Thyroid gland (tissue), 4 donors: ENCODE measurements at regions not wholly inside any gene's neighbourhood (a gene's known extent, or its start where the extent isn't known, plus 50 kb on each side); places are given as distances from the start of the nearest gene placed in this dataset.

ENCODE experiments used
- DNase-seq, 2 donors: peaks; one replicate each; pipeline ENCODE4 v3.0.0-alpha.2; 2019
- H3K27ac ChIP-seq, 3 donors: fragments of 200-600 bp; sonication (generic); 1 replicate in 2 of 3; 2 replicates in 1 of 3; pipeline ENCODE4 v1.5.1; 2016 to 2019; ENCODE audit warnings: mild to moderate bottlenecking in 1 of 3, moderate library complexity in 1 of 3
- H3K27me3 ChIP-seq: fragments of 200-600 bp; sonication (generic); one replicate; pipeline ENCODE4 v1.5.1; 2019
- H3K36me3 ChIP-seq, 2 donors: fragments of 200-600 bp; sonication (generic); one replicate each; pipeline ENCODE4 v1.5.1; 2016 to 2019
- H3K4me1 ChIP-seq, 2 donors: fragments of 200-600 bp; sonication (generic); one replicate each; pipeline ENCODE4 v1.5.1; 2017 to 2019
- H3K4me3 ChIP-seq, 3 donors: fragments of 200-600 bp; sonication (generic); replicated peaks in 1 of 3; 1 replicate in 2 of 3; 2 replicates in 1 of 3; pipeline ENCODE4 v1.5.1; 2016; ENCODE audit warnings: mild to moderate bottlenecking in 1 of 3
- H3K9me3 ChIP-seq: fragments of 200-600 bp; sonication (generic); one replicate; pipeline ENCODE4 v1.5.1; 2017
- POLR2A ChIP-seq, 2 donors: fragments of 450-650 bp; IDR thresholded peaks; one replicate each; pipeline ENCODE4 v1.6.1; 2017; ENCODE audit warnings: antibody characterized with exemption in 2 of 2, mild to moderate bottlenecking in 2 of 2, moderate library complexity in 1 of 2
- WGBS, 2 donors: methylation state at CpG; one replicate each; pipeline ENCODE4 v1.1.5; 2017; 5-methylcytosine and 5-hydroxymethylcytosine counted together
- intact Hi-C: fragments of 100-400 bp; cut with DNase I; formaldehyde crosslinking; loops from one replicate; pipeline ENCODE4 v1.15.1; 2023
- TF ChIP-seq, protein P1 (sequence below), 6 experiments: fragments of 200-600 bp in 3 of 6; fragments of 450-650 bp in 3 of 6; sonication (generic) in 3 of 6; IDR thresholded peaks; one replicate each; pipeline ENCODE4 v1.5.1; 2016 to 2019; ENCODE audit warnings: antibody characterized with exemption in 6 of 6, mild to moderate bottlenecking in 2 of 6, inconsistent platforms in 1 of 6, moderate library complexity in 1 of 6

DNA sequence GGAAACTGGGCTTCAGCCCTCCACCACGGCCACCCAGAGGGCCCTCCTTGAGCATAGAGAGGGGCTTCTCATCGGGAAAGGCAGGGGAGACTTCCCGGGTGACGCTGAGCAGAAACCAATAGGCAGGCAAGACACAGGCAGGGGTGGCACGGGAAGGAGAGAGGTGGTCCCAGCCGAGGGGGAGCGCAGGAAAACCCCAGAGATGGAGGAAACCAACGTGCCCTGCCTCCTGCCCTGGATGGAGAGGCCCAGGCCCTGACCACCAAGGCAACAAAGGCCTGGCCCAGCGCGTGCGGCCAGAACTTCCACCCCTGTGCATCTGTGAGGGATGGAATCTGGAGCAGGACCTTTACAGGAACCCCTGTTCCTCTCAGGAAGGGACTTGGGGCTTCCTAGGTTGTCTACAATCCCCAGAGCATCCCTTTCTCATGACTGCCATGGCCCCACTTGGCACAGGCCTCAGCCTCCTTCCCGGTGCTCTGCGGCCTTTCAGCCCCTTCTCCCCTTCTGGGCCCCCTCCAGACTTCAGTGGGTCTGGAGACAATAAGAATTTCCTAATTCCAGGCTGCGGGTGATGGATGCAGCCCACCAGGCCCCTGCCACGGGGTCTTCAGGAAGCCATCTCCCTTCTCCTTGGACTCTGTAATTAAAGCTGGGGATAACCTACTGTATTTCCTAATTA lies 137.0 kb upstream of the RET start:
- no peaks in the 10 kb centered on the region for H3K36me3 ChIP-seq
- no peak overlapping the region for H3K27ac ChIP-seq
- 78 to 86% methylated on average over 15 of the region's 15 CpGs for WGBS, 2 donors
- no peaks in the 10 kb centered on the region for H3K9me3 ChIP-seq
- no peaks in the 10 kb centered on the region for H3K27me3 ChIP-seq
- no peak overlapping the region for H3K4me3 ChIP-seq
- no peak for TF ChIP-seq POLR2A (IDR thresholded peaks at IDR 0.05)
- TF ChIP-seq, protein P1, sequence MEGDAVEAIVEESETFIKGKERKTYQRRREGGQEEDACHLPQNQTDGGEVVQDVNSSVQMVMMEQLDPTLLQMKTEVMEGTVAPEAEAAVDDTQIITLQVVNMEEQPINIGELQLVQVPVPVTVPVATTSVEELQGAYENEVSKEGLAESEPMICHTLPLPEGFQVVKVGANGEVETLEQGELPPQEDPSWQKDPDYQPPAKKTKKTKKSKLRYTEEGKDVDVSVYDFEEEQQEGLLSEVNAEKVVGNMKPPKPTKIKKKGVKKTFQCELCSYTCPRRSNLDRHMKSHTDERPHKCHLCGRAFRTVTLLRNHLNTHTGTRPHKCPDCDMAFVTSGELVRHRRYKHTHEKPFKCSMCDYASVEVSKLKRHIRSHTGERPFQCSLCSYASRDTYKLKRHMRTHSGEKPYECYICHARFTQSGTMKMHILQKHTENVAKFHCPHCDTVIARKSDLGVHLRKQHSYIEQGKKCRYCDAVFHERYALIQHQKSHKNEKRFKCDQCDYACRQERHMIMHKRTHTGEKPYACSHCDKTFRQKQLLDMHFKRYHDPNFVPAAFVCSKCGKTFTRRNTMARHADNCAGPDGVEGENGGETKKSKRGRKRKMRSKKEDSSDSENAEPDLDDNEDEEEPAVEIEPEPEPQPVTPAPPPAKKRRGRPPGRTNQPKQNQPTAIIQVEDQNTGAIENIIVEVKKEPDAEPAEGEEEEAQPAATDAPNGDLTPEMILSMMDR (IDR thresholded peaks at IDR 0.05), result no peak
- intact Hi-C loops, result no loop called here
- DNase-seq, result no peak
- no peaks in the 10 kb centered on the region for H3K4me1 ChIP-seq

DNA sequence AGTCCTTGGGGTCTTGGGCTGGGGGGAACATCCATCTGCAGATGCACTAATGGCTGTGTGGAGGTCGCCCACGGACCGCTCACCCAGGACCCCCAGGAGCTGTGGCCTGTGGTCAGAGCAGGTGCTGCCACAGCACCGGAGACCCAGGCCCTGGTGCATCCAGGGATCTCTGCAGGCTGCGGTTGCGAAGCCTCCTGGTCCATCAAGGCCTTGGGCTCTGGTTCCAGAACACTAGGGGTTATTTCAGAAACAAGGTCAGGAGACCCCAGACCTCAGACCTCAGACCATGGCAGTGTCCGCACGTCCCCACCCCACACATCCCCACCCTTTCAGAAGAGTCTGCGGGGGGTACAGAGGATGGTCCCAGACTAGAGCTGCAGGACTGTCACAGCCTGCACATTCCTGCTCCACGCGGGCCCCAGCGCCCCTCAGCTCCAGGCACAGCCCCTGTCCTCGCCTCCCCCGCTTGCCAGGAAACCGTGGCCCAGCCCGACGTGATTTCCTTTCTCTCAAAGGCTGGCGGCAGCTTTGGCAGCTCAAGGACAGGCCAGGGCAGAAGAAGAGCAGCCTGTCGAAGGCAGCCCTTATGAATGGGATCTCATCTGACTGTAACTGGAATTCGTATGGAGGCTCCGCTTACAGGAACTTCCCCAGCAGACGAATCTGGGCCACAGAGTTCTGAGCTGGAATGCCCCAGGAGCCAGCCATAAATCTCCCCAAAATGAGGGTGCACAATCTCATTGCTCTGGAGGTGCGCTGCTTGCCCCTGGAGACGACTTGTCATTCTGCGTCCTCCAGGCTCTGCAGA lies 136.2 kb upstream of the RET start:
- WGBS, 2 donors, result 77 to 78% methylated on average over 15 to 24 of the region's 25 CpGs
- TF ChIP-seq, protein P1 (IDR thresholded peaks at IDR 0.05), result no peak
- TF ChIP-seq POLR2A (IDR thresholded peaks at IDR 0.05), result no peak
- Histone ChIP-seq H3K4me1 (no peaks in the 10 kb centered on the region), H3K27ac (no peak overlapping the region), H3K36me3 (no peaks in the 10 kb centered on the region), H3K27me3 (no peaks in the 10 kb centered on the region), H3K4me3 (no peak overlapping the region), H3K9me3 (no peaks in the 10 kb centered on the region)
- DNase-seq, result no peak
- intact Hi-C loops, result no loop called here

DNA sequence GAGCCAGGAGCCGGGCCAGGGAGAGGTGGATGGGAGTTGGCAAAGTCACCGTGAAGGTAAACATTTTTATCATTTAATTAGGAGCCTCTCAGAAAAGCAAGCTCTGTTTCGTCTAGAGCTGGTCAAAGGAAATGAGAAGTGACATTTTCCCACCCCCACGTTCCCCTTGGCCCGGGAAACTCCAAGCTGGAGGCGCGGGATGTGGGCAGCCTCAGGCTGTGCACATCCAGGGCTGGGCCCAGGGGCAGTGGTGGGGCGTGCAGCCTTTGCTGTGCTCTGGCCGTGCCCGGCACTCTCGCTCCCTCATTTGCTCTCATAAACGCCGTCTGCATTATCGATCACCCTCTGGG lies 135.6 kb upstream of the RET start:
- H3K27me3 ChIP-seq, result no peaks in the 10 kb centered on the region
- no peak overlapping the region for H3K27ac ChIP-seq
- no peak for DNase-seq
- intact Hi-C loops, result no loop called here
- TF ChIP-seq, protein P1 (IDR thresholded peaks at IDR 0.05), result no peak
- no peak for TF ChIP-seq POLR2A (IDR thresholded peaks at IDR 0.05)
- H3K4me3 ChIP-seq, result no peak overlapping the region
- WGBS, 2 donors, result 60 to 70% methylated on average over 14 of the region's 14 CpGs
- H3K9me3 ChIP-seq, result no peaks in the 10 kb centered on the region
- H3K36me3 ChIP-seq, result no peaks in the 10 kb centered on the region
- no peaks in the 10 kb centered on the region for H3K4me1 ChIP-seq

DNA sequence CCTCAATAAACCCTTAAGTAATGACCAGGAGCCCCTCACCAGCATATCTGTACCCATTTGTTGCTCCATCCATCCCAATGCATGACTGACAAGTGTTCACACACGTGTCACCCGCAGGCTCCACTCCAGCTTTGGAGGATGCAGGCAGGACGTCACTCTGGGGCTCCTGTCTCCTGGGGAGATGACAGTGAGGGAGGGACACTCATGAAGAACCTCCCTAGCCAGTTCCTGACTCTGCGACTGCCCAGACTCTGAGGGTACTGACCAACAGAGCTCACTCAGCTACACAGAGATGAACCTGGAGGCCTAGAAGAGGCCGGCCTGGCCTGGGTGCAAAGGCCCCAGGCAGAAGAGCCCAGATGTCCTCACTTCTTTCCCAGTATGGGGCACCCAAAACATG lies 135.1 kb upstream of the RET start:
- intact Hi-C loops, result no loop called here
- Histone ChIP-seq H3K4me1 (no peaks in the 10 kb centered on the region), H3K27me3 (no peaks in the 10 kb centered on the region), H3K9me3 (no peaks in the 10 kb centered on the region), H3K4me3 (no peak overlapping the region), H3K36me3 (no peaks in the 10 kb centered on the region), H3K27ac (no peak overlapping the region)
- DNase-seq, result no peak
- no peak for TF ChIP-seq POLR2A (IDR thresholded peaks at IDR 0.05)
- TF ChIP-seq, protein P1 (IDR thresholded peaks at IDR 0.05), result no peak
- 62 to 87% methylated on average over 3 of the region's 5 CpGs for WGBS, 2 donors

DNA sequence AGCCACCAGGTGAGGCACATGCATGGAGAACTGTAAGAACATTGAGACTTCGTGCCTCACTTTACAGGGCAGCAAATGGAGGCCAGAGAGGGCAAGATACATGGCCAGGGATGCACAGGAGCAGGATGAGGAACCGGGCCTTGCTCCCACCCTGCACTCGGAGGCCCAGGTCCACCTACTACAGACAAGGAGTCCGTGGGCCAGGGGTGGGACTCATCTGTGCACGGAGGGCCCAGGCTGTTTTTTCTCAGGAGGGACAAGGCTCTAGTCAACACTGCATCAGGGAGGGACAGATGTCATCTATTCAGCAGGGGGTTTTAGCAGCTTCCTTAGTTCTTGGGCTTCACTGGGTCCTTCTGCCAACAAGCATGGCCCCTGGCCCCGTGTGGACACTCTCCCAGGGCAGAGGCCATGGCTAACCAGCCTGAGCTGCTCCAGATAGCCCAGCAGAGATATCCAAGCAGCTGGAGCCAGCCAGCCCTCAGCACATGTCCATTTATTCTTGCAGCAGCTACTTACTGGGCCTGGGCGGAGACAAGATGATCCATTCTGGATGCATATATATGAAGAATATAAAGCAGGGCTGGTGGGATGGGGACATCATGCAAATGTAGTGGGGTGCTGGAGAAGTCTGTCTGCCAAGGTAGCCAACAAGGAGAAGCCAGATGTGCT lies 134.5 kb upstream of the RET start:
- H3K27me3 ChIP-seq, result no peaks in the 10 kb centered on the region
- 86 to 92% methylated on average over 6 of the region's 7 CpGs for WGBS, 2 donors
- no peak for DNase-seq
- TF ChIP-seq POLR2A (IDR thresholded peaks at IDR 0.05), result no peak
- TF ChIP-seq, protein P1 (IDR thresholded peaks at IDR 0.05), result no peak
- H3K9me3 ChIP-seq, result no peaks in the 10 kb centered on the region
- H3K4me3 ChIP-seq, result no peak overlapping the region
- no peak overlapping the region for H3K27ac ChIP-seq
- H3K4me1 ChIP-seq, result no peaks in the 10 kb centered on the region
- H3K36me3 ChIP-seq, result no peaks in the 10 kb centered on the region
- intact Hi-C loops, result no loop called here
